ENCODE measurements at regions not wholly inside any gene's neighbourhood (a gene's known extent, or its start where the extent isn't known, plus 50 kb on each side); places are given as distances from the start of the nearest gene placed in this dataset.

- TF ChIP-seq CTCF (IDR thresholded peaks at IDR 0.05), result no peak
- no peak for TF ChIP-seq POLR2A (IDR thresholded peaks at IDR 0.05)
- no peak for TF ChIP-seq POLR2AphosphoS5 (IDR thresholded peaks at IDR 0.05)
- no peak for TF ChIP-seq EP300 (IDR thresholded peaks at IDR 0.05)
Measured at GRCh38 chr12:124687917-124688316, 120.5 kb upstream of the NCOR2 start.

Measured in upper lobe of left lung (tissue), 4 donors.